OCI-LY1 (cell line): ENCODE measurements at regions not wholly inside any gene's neighbourhood (a gene's known extent, or its start where the extent isn't known, plus 50 kb on each side); places are given as distances from the start of the nearest gene placed in this dataset.

Experiments used
- EZH2 ChIP-seq: fragments of 200-600 bp; sonication (generic), shearing (Covaris generic); IDR thresholded peaks from 2 replicates; pipeline ENCODE4 v1.8.0; 2017; ENCODE audit warnings: borderline replicate concordance, mixed run types, mild to moderate bottlenecking, antibody characterized with exemption, low read length, moderate library complexity, mixed read lengths
- TF ChIP-seq, protein P1 (sequence below): fragments of 200-600 bp; sonication (generic), shearing (Covaris generic); IDR thresholded peaks from 2 replicates; pipeline ENCODE4 v1.5.1; 2017; ENCODE audit warnings: mild to moderate bottlenecking, antibody characterized with exemption, low read length, moderate library complexity, mixed read lengths

DNA sequence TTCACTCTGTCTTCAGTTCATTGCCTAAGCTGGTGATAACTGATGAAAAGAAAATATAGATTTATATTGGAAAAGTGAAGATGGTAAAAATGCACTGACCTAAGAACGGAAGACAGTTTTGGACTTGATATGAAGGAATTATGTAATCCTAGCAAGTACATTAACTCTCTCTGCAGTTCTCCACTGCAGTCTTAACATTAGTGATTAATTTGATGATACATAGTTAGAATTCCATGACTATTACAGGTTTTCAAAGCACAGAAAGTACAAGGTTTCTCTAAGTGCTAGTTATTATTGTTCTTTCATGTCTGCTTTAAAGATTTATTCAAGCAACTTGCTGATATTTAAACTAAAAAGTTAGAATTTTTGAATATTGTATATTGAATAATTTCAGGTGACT, 1591.7 kb upstream of the ADGRL3 start:
- TF ChIP-seq, protein P1, sequence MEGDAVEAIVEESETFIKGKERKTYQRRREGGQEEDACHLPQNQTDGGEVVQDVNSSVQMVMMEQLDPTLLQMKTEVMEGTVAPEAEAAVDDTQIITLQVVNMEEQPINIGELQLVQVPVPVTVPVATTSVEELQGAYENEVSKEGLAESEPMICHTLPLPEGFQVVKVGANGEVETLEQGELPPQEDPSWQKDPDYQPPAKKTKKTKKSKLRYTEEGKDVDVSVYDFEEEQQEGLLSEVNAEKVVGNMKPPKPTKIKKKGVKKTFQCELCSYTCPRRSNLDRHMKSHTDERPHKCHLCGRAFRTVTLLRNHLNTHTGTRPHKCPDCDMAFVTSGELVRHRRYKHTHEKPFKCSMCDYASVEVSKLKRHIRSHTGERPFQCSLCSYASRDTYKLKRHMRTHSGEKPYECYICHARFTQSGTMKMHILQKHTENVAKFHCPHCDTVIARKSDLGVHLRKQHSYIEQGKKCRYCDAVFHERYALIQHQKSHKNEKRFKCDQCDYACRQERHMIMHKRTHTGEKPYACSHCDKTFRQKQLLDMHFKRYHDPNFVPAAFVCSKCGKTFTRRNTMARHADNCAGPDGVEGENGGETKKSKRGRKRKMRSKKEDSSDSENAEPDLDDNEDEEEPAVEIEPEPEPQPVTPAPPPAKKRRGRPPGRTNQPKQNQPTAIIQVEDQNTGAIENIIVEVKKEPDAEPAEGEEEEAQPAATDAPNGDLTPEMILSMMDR, result no peak
- TF ChIP-seq EZH2, result no peak
